Left lung (tissue), 4 donors: ENCODE measurements at regions not wholly inside any gene's neighbourhood (a gene's known extent, or its start where the extent isn't known, plus 50 kb on each side); places are given as distances from the start of the nearest gene placed in this dataset.

Experiments
- ATAC-seq: fragments of 200-7000 bp; cut with Tn5 transposase; one replicate; pipeline ENCODE4 v1.9.1; 2020; ENCODE audit warnings: moderate library complexity
- DNase-seq, 4 donors: peaks; one replicate each; pipeline ENCODE4 v3.0.0-alpha.2; 2013 to 2020
- H3K27ac ChIP-seq, 2 donors: fragments of 200-600 bp; sonication (generic) in 1 of 2; one replicate each; pipeline versions ENCODE4 v1.5.0 to v1.8.0; 2020 to 2021
- H3K27me3 ChIP-seq, 2 donors: fragments of 200-600 bp; sonication (generic) in 1 of 2; one replicate each; pipeline versions ENCODE4 v1.5.0 to v1.8.0; 2020 to 2021
- H3K36me3 ChIP-seq, 2 donors: fragments of 200-600 bp; sonication (generic) in 1 of 2; one replicate each; pipeline versions ENCODE4 v1.5.0 to v1.8.0; 2020 to 2021
- H3K4me1 ChIP-seq, 2 donors: fragments of 200-600 bp; one replicate each; pipeline ENCODE4 v1.8.0; 2021
- H3K4me3 ChIP-seq, 2 donors: fragments of 200-600 bp; sonication (generic) in 1 of 2; one replicate each; pipeline versions ENCODE4 v1.5.0 to v1.8.0; 2020 to 2021; ENCODE audit warnings: mild to moderate bottlenecking in 1 of 2
- H3K9me3 ChIP-seq, 2 donors: fragments of 200-600 bp; sonication (generic) in 1 of 2; one replicate each; pipeline versions ENCODE4 v1.5.0 to v1.8.0; 2020 to 2021
- CTCF ChIP-seq, 2 donors: fragments of 200-600 bp; sonication (generic) in 1 of 2; IDR thresholded peaks; one replicate each; pipeline versions ENCODE4 v1.5.0 to v1.8.0; 2021; ENCODE audit warnings: antibody characterized with exemption in 2 of 2
- intact Hi-C, 2 donors: fragments of 100-400 bp; cut with DNase I; formaldehyde crosslinking; loops; one replicate each; pipeline versions ENCODE4 v1.11.2 to v1.14.2; 2022
- donor health status: DM: no; HTN: yes; CAD: no.
- donor health status: DM: no; HTN: no; CAD: no.

- H3K27ac ChIP-seq, result no peak overlapping the region
- no peak overlapping the region for H3K4me3 ChIP-seq
- no peak for DNase-seq
- TF ChIP-seq CTCF (IDR thresholded peaks at IDR 0.05), result no peak
- intact Hi-C loops, result no loop called here
- H3K9me3 ChIP-seq, result peaks cover 0 to 2% of the 10 kb centered on the region in 2 donors
- no peaks in the 10 kb centered on the region for H3K4me1 ChIP-seq
- H3K27me3 ChIP-seq, result no peaks in the 10 kb centered on the region
- no peaks in the 10 kb centered on the region for H3K36me3 ChIP-seq
- no peak for ATAC-seq
Observed at GRCh38 chr5:14060218-14060617, 82.9 kb upstream of the TRIO start.

GRCh38 chr5:14059810-14060209 lies 83.3 kb upstream of the TRIO start:
- ATAC-seq, result no peak
- DNase-seq, result no peak
- intact Hi-C loops, result no loop called here
- Histone ChIP-seq H3K36me3 (no peaks in the 10 kb centered on the region), H3K27ac (no peak overlapping the region), H3K4me1 (no peaks in the 10 kb centered on the region), H3K27me3 (no peaks in the 10 kb centered on the region), H3K9me3 (peaks cover 0 to 2% of the 10 kb centered on the region in 2 donors), H3K4me3 (no peak overlapping the region)
- TF ChIP-seq CTCF (IDR thresholded peaks at IDR 0.05), result no peak

- Histone ChIP-seq H3K27me3 (no peaks in the 10 kb centered on the region), H3K9me3 (peaks cover 0 to 2% of the 10 kb centered on the region in 2 donors), H3K36me3 (no peaks in the 10 kb centered on the region), H3K4me1 (no peaks in the 10 kb centered on the region), H3K27ac (no peak overlapping the region), H3K4me3 (no peak overlapping the region)
- intact Hi-C loops, result no loop called here
- TF ChIP-seq CTCF (IDR thresholded peaks at IDR 0.05), result no peak
- no peak for DNase-seq
- ATAC-seq, result no peak
Observed at GRCh38 chr5:14057289-14057688, 85.9 kb upstream of the TRIO start.

- H3K27ac ChIP-seq, result no peak overlapping the region
- no peak for ATAC-seq
- no peak for TF ChIP-seq CTCF (IDR thresholded peaks at IDR 0.05)
- H3K4me1 ChIP-seq, result no peaks in the 10 kb centered on the region
- no peaks in the 10 kb centered on the region for H3K36me3 ChIP-seq
- no peak for DNase-seq
- H3K4me3 ChIP-seq, result no peak overlapping the region
- H3K9me3 ChIP-seq, result peaks cover 0 to 2% of the 10 kb centered on the region in 2 donors
- intact Hi-C loops, result no loop called here
- no peaks in the 10 kb centered on the region for H3K27me3 ChIP-seq
Observed at GRCh38 chr5:14056039-14056438, 87.1 kb upstream of the TRIO start.

- peaks cover 0 to 2% of the 10 kb centered on the region in 2 donors for H3K9me3 ChIP-seq
- no peaks in the 10 kb centered on the region for H3K4me1 ChIP-seq
- intact Hi-C loops, result no loop called here
- no peaks in the 10 kb centered on the region for H3K27me3 ChIP-seq
- no peak for DNase-seq
- no peak overlapping the region for H3K27ac ChIP-seq
- H3K36me3 ChIP-seq, result no peaks in the 10 kb centered on the region
- TF ChIP-seq CTCF (IDR thresholded peaks at IDR 0.05), result no peak
- ATAC-seq, result no peak
- H3K4me3 ChIP-seq, result no peak overlapping the region
Observed at GRCh38 chr5:14054965-14055963, 87.9 kb upstream of the TRIO start.
